Bone marrow (tissue), 2 donors: ENCODE measurements at regions not wholly inside any gene's neighbourhood (a gene's known extent, or its start where the extent isn't known, plus 50 kb on each side); places are given as distances from the start of the nearest gene placed in this dataset.
A peak's percentile ranks its signal among the peaks of the same experiment; 100 is the strongest.
"Not testable (repeated sequence)": the region's sequence is repeated elsewhere in the genome, so short reads cannot be mapped to it uniquely, and the experiment has no call there.

Experiments
- DNase-seq, 2 donors: peaks; one replicate each; lab custom pipeline; 2025; lab: John Stamatoyannopoulos, UW

DNA sequence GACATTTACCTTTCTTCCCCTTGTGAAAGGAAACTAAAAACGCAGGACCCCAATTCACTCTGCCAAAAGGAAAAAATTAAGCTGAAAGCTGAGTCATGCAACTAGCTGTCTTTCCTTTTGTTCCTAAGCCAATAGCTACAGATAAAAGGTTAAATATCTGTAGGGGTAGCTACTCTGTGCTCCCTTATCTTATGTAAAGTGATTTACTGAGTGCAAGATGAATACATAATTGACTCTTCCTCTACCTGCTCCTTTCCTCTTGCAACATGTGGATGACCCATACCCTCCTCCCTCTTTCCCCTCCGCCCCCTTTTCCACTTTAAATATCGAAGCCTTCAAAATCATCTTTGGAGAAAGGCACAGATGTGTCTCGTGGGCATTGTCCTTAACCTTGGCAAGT, 68.0 kb upstream of the ZNF157 start:
- DNase-seq, result no peak

DNA sequence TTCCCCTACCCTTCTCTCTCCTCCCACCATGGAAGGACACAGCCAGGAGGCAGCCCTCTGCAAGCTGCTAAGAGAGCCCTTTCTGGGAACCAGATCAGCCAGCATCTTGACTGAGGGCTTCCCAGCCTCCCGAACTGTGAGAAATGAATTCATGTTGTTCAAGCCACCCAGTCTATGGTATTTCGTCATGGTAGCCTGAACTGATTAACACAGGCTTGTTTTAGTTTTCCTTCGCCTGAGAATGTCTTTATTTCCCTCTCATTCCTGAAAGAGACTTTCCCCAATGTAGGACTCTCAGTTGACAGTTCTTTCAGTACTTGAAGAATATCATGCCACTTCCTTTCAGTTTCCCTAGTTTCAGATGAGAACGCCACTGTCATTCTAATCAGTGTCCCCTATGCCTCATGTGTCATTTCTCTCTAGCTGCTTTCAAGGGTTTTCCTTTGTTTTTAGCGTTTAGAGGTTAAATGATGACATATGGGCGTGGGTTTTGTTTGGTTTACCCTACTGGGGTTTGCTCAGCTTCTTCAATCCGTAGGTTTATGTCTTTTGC, 63.8 kb upstream of the ZNF157 start:
- DNase-seq, result not testable (repeated sequence)

GRCh38 chrX:47311932-47312774, 58.2 kb upstream of the ZNF157 start:
- peak; percentile 0 to 1 for DNase-seq

GRCh38 chrX:47313056-47313455, 57.3 kb upstream of the ZNF157 start:
- DNase-seq, result no peak

DNA sequence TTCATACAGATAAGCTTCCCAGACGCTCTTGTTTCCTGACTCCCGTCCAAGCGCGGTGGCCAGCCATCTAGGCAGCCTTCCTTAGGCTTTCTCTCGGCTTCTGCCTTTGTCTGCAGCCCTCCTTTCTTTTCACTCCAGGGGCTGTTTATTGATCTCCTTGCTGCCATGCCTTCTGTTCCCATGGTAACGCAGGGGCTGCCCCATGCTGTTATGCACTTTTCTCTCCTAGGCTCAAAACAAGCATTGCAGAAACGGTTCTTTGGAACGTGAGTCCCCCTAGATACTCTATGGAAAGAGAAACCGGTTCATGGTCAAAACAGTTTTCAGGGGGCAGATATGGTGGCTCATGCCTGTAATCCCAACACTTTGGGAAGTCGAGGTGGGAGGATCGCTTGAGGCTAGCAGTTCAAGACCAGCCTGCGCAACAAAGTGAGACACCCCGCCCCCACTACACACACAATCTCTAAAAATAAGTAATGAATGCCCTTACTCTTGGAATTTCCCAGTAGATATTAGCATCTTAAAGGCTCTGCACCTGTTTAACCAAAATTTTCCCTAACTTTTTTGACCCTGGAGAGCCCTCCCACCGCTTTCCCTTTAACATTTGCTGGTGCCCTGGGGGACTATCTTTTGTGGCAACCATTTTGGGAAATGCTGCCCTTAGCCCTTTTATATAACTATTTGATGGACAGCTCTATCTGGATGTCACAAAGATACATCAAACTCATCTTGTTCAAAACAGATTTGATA, 53.9 kb upstream of the ZNF157 start:
- DNase-seq, result no peak
